ENCODE measurements at regions not wholly inside any gene's neighbourhood (a gene's known extent, or its start where the extent isn't known, plus 50 kb on each side); places are given as distances from the start of the nearest gene placed in this dataset.

DNA sequence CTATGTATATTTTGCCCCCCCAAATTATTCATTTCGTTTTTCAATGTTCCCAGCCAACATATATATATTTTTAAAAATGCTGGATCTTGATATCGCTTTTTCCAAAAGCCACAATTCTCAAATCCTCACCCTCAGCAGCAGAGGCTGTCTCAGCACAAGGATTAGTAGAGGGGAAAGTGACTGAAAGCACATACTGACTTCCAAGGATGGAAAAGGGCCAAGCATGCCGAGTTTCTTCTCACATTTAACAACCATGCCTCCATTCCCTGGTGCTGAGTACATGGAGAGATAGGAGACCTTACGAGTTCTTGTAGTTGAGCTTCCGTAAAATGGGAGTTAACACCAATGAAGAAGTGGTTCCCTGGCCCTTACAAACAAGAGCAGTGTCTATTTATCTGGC, 403.4 kb upstream of the DCN start:
- TF ChIP-seq ZNF274 (IDR thresholded peaks at IDR 0.05; ENCODE audit: low read depth, low read length) (no peak), SUZ12 (IDR thresholded peaks at IDR 0.05; ENCODE audit: extremely low read depth, insufficient read depth, insufficient read length) (no peak)
